Right atrium auricular region (tissue), 2 donors: ENCODE measurements at regions not wholly inside any gene's neighbourhood (a gene's known extent, or its start where the extent isn't known, plus 50 kb on each side); places are given as distances from the start of the nearest gene placed in this dataset.

Source experiments
- DNase-seq: peaks from one replicate; pipeline ENCODE4 v3.0.0-alpha.2; 2019; ENCODE audit warnings: low spot score
- H3K27ac ChIP-seq, 2 donors: fragments of 200-600 bp; sonication (generic); 1 replicate in 1 of 2; 2 replicates in 1 of 2; pipeline ENCODE4 v1.5.1; 2016 to 2019
- H3K27me3 ChIP-seq, 2 donors: fragments of 200-600 bp; sonication (generic); one replicate each; pipeline versions ENCODE4 v1.5.1 to v1.6.0; 2017 to 2019
- H3K36me3 ChIP-seq: fragments of 200-600 bp; sonication (generic); one replicate; pipeline ENCODE4 v1.5.1; 2016
- H3K4me1 ChIP-seq, 2 donors: fragments of 200-600 bp; sonication (generic); one replicate each; pipeline versions ENCODE4 v1.5.1 to v1.6.0; 2017 to 2019
- H3K4me3 ChIP-seq, 2 donors: fragments of 200-600 bp; sonication (generic); 1 replicate in 1 of 2; 2 replicates in 1 of 2; pipeline ENCODE4 v1.5.1; 2017 to 2019; ENCODE audit warnings: mild to moderate bottlenecking in 1 of 2, moderate library complexity in 1 of 2
- H3K9me3 ChIP-seq, 2 donors: fragments of 200-600 bp; sonication (generic); one replicate each; pipeline ENCODE4 v1.5.1; 2019
- TF ChIP-seq, protein P1 (sequence below), 2 donors: fragments of 200-600 bp; sonication (generic); IDR thresholded peaks; one replicate each; pipeline ENCODE4 v1.5.1; 2019; ENCODE audit warnings: antibody characterized with exemption in 2 of 2

DNA sequence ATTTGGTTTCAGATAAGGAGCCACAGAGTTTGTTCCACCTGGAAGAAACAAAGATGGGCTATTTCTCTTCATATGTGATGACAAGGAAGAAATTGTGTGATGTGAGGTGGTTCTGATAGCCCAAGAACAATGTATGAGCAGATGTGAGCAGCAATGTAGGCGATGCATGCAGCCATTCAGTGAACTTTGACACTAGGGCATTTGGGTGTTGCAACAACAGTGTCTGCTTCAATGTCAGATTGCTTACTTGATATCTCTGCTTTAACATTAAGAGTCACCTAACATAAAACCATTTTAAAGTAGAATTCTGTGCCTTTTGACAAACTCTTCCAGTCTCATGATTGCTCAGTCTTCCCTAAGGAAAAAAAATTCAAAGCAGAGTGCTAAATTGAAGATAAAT, 865.4 kb downstream of the SLITRK6 start:
- H3K9me3 ChIP-seq, result no peaks in the 10 kb centered on the region
- no peaks in the 10 kb centered on the region for H3K36me3 ChIP-seq
- TF ChIP-seq, protein P1, sequence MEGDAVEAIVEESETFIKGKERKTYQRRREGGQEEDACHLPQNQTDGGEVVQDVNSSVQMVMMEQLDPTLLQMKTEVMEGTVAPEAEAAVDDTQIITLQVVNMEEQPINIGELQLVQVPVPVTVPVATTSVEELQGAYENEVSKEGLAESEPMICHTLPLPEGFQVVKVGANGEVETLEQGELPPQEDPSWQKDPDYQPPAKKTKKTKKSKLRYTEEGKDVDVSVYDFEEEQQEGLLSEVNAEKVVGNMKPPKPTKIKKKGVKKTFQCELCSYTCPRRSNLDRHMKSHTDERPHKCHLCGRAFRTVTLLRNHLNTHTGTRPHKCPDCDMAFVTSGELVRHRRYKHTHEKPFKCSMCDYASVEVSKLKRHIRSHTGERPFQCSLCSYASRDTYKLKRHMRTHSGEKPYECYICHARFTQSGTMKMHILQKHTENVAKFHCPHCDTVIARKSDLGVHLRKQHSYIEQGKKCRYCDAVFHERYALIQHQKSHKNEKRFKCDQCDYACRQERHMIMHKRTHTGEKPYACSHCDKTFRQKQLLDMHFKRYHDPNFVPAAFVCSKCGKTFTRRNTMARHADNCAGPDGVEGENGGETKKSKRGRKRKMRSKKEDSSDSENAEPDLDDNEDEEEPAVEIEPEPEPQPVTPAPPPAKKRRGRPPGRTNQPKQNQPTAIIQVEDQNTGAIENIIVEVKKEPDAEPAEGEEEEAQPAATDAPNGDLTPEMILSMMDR (IDR thresholded peaks at IDR 0.05), result no peak
- no peak overlapping the region for H3K4me3 ChIP-seq
- DNase-seq, result no peak
- no peaks in the 10 kb centered on the region for H3K4me1 ChIP-seq
- H3K27ac ChIP-seq, result no peak overlapping the region
- H3K27me3 ChIP-seq, result no peaks in the 10 kb centered on the region

DNA sequence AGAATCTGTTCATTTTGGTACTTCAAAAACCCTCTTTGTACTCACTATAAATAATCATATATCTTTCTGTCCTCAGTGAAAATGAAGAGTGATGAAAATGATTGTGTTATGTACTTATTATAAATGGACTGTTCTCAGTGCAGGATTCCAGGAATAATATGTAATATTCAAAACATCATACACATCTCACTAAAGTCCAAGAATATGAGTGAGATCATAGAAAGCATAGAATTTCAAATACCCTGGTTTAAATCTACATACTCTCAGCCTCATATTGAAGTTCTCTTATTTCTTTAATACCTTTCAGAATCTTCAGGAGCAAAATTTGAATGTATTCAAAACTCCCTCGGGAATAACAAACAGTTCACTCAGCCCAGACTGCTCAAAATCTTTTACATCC, 868.0 kb downstream of the SLITRK6 start:
- no peak overlapping the region for H3K4me3 ChIP-seq
- H3K4me1 ChIP-seq, result no peaks in the 10 kb centered on the region
- H3K27me3 ChIP-seq, result no peaks in the 10 kb centered on the region
- no peaks in the 10 kb centered on the region for H3K36me3 ChIP-seq
- H3K9me3 ChIP-seq, result no peaks in the 10 kb centered on the region
- TF ChIP-seq, protein P1 (IDR thresholded peaks at IDR 0.05), result no peak
- DNase-seq, result no peak
- H3K27ac ChIP-seq, result no peak overlapping the region

DNA sequence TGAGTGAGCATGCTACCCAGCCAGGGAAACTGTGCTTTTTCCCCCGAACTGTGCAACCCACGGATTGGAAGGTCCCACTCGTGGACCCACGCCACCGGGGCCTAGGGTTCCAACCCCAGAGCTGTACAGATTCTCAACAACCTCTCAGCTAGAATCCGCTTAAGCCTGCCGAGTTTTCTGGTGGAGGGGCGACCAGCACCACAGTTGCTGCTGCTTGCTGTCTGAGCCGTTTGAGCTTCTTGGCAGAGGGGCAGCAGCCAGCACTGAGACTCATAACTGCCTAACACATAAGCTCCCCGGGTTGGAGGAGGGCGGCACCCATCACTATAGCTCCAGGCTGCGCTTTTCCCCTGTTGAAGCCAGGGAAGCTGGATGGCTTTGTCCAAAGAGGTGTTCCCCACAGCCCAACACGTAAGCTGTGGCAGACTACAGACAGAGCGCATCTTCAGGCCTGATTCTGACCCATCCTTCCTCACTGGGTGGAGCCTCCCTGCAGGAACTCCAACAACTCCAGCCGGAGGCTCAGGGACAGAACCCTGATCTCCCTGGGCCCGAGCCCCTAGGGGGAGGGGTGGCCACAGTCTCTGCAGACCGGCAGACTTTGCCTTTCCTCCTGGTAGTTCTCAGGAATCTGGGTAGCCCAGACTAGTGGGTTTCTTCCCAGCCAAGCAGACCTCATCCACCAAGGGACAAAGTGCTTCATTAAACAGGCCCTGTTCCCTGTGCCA, 871.6 kb downstream of the SLITRK6 start:
- Histone ChIP-seq H3K27ac (no peak overlapping the region), H3K4me3 (no peak overlapping the region), H3K9me3 (no peaks in the 10 kb centered on the region), H3K27me3 (no peaks in the 10 kb centered on the region), H3K4me1 (no peaks in the 10 kb centered on the region), H3K36me3 (no peaks in the 10 kb centered on the region)
- TF ChIP-seq, protein P1 (IDR thresholded peaks at IDR 0.05), result no peak
- DNase-seq, result no peak

DNA sequence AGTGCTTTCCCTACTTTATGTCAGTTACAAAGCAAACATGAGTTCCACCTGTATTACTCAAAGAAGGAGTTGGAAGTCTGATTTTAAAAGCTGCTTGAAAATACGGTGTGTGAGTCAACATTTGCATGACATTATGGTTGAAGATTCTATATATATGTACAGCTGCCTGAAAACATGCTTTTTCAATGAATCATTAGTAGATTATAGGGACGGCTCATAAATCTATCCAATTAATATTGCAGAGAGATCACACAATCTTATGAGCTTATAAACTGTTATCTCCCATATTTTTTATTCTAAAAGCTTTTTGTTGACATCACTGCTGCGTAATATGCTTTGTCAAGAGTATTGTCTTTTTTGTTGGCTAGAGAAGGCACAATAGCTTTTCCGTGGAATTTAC, 873.8 kb downstream of the SLITRK6 start:
- TF ChIP-seq, protein P1 (IDR thresholded peaks at IDR 0.05), result no peak
- Histone ChIP-seq H3K36me3 (no peaks in the 10 kb centered on the region), H3K27ac (no peak overlapping the region), H3K4me1 (no peaks in the 10 kb centered on the region), H3K4me3 (no peak overlapping the region), H3K9me3 (no peaks in the 10 kb centered on the region), H3K27me3 (no peaks in the 10 kb centered on the region)
- DNase-seq, result no peak

DNA sequence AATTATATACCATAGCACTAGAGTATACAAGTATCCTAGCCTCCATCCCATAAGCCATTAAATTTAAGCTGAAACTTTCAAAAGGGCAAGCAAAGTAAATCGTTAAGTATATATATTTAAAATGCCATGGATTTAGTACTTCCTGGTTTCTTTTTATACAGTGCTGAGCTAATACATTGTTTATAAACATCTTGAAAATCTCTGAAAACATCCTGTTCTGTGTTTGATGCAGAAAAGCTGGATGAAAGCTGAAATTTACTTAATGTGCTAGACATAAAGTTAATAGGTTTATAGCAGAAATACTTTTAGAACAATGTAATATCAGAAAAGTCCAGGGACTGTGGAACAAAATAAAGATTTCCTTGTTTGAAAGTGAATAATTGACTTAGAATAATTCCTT, 875.4 kb downstream of the SLITRK6 start:
- no peak overlapping the region for H3K27ac ChIP-seq
- no peak for DNase-seq
- no peak overlapping the region for H3K4me3 ChIP-seq
- TF ChIP-seq, protein P1 (IDR thresholded peaks at IDR 0.05), result no peak
- no peaks in the 10 kb centered on the region for H3K36me3 ChIP-seq
- H3K9me3 ChIP-seq, result no peaks in the 10 kb centered on the region
- H3K4me1 ChIP-seq, result no peaks in the 10 kb centered on the region
- no peaks in the 10 kb centered on the region for H3K27me3 ChIP-seq
